CD14-positive monocyte (primary cell): ENCODE measurements at regions not wholly inside any gene's neighbourhood (a gene's known extent, or its start where the extent isn't known, plus 50 kb on each side); places are given as distances from the start of the nearest gene placed in this dataset.
"Not testable (repeated sequence)": the region's sequence is repeated elsewhere in the genome, so short reads cannot be mapped to it uniquely, and the experiment has no call there.

ENCODE experiments used
- DNase-seq, 3 donors: peaks; one replicate each; pipeline ENCODE4 v3.0.0-alpha.2; 2011 to 2022
- H2AFZ ChIP-seq: 2 replicates; pipeline ENCODE4 v1.6.0; 2012; ENCODE audit warnings: mild to moderate bottlenecking, low read depth, low read length, inconsistent platforms; ENCODE audit not compliant: insufficient read depth, poor library complexity, severe bottlenecking
- H3K27ac ChIP-seq, 2 donors: 1 replicate in 1 of 2; 2 replicates in 1 of 2; pipeline ENCODE4 v1.5.1; 2012 to 2013; ENCODE audit warnings: low read length in 2 of 2, control low read depth in 1 of 2, inconsistent platforms in 1 of 2, low read depth in 1 of 2, mild to moderate bottlenecking in 1 of 2
- H3K27me3 ChIP-seq, 2 donors: one replicate each; pipeline versions ENCODE4 v1.6.0 to v1.6.1; 2011 to 2013; ENCODE audit warnings: low read length in 2 of 2; ENCODE audit not compliant: control insufficient read depth in 2 of 2, insufficient read depth in 2 of 2
- H3K36me3 ChIP-seq, 2 donors: replicated peaks in 1 of 2; 1 replicate in 1 of 2; 2 replicates in 1 of 2; pipeline versions ENCODE4 v1.5.1 to v1.6.1; 2012 to 2013; ENCODE audit warnings: low read length in 2 of 2, control low read depth in 1 of 2, inconsistent platforms in 1 of 2, mild to moderate bottlenecking in 1 of 2; ENCODE audit not compliant: insufficient read depth in 2 of 2, control insufficient read depth in 1 of 2
- H3K4me1 ChIP-seq, 2 donors: 1 replicate in 1 of 2; 2 replicates in 1 of 2; pipeline versions ENCODE4 v1.5.1 to v1.6.1; 2012 to 2013; ENCODE audit warnings: low read length in 2 of 2, control low read depth in 1 of 2, inconsistent platforms in 1 of 2, mild to moderate bottlenecking in 1 of 2, moderate library complexity in 1 of 2; ENCODE audit not compliant: insufficient read depth in 2 of 2, control insufficient read depth in 1 of 2
- H3K4me2 ChIP-seq: replicated peaks from 2 replicates; pipeline ENCODE3; 2012; ENCODE audit warnings: low read length, moderate library complexity, mild to moderate bottlenecking; ENCODE audit not compliant: poor library complexity, severe bottlenecking; ENCODE audit errors: extremely low read depth
- H3K4me3 ChIP-seq, 3 experiments: fragments of 200-600 bp in 1 of 3; sonication (generic) in 1 of 3; replicated peaks in 1 of 3; 1 replicate in 2 of 3; 2 replicates in 1 of 3; pipeline ENCODE4 v1.5.1; 2011 to 2013; ENCODE audit warnings: low read length in 3 of 3, mild to moderate bottlenecking in 3 of 3, control low read depth in 2 of 3, low read depth in 2 of 3, inconsistent platforms in 1 of 3, moderate library complexity in 1 of 3
- H3K79me2 ChIP-seq: 2 replicates; pipeline ENCODE4 v1.6.0; 2012; ENCODE audit warnings: mild to moderate bottlenecking, control low read depth, inconsistent platforms, low read length, moderate library complexity; ENCODE audit not compliant: insufficient read depth
- H3K9ac ChIP-seq: 2 replicates; pipeline ENCODE4 v1.6.0; 2017; ENCODE audit warnings: low read length, mild to moderate bottlenecking; ENCODE audit not compliant: insufficient read depth, poor library complexity, severe bottlenecking
- H3K9me3 ChIP-seq, 2 donors: replicated peaks in 1 of 2; 1 replicate in 1 of 2; 2 replicates in 1 of 2; pipeline versions ENCODE4 v1.5.1 to v1.6.1; 2012 to 2013; ENCODE audit warnings: low read length in 2 of 2, control low read depth in 1 of 2; ENCODE audit not compliant: control insufficient read depth in 1 of 2, insufficient read depth in 1 of 2
- H4K20me1 ChIP-seq: 2 replicates; pipeline ENCODE4 v1.6.0; 2012; ENCODE audit warnings: mild to moderate bottlenecking, low read length, control low read depth, moderate library complexity; ENCODE audit not compliant: insufficient read depth
- H3K27ac Mint-ChIP-seq, 7 donors: one replicate each; pipeline ENCODE4 v1.8.0; 2020; ENCODE audit warnings: mild to moderate bottlenecking in 7 of 7, mixed read lengths in 7 of 7, moderate library complexity in 6 of 7, inconsistent platforms in 2 of 7
- H3K27me3 Mint-ChIP-seq, 3 donors: one replicate each; pipeline ENCODE4 v1.8.0; 2021 to 2022; ENCODE audit warnings: low read depth in 3 of 3, mild to moderate bottlenecking in 3 of 3, mixed read lengths in 3 of 3, moderate library complexity in 3 of 3, inconsistent platforms in 1 of 3
- H3K36me3 Mint-ChIP-seq, 2 donors: one replicate each; pipeline ENCODE4 v1.8.0; 2020; ENCODE audit warnings: mixed read lengths in 2 of 2, inconsistent platforms in 1 of 2, mild to moderate bottlenecking in 1 of 2
- H3K4me1 Mint-ChIP-seq: one replicate; pipeline ENCODE4 v1.8.0; 2020; ENCODE audit warnings: mild to moderate bottlenecking, mixed read lengths
- H3K4me3 Mint-ChIP-seq, 2 donors: one replicate each; pipeline ENCODE4 v1.8.0; 2020; ENCODE audit warnings: mild to moderate bottlenecking in 2 of 2, mixed read lengths in 2 of 2, moderate library complexity in 1 of 2
- H3K9me3 Mint-ChIP-seq, 7 donors: one replicate each; pipeline ENCODE4 v1.8.0; 2020 to 2022; ENCODE audit warnings: mixed read lengths in 7 of 7, mild to moderate bottlenecking in 6 of 7, moderate library complexity in 6 of 7, inconsistent platforms in 2 of 7
- WGBS: methylation state at CpG from one replicate; pipeline ENCODE4 v1.1.5; 2013; ENCODE audit warnings: missing lambda C conversion rate; ENCODE audit not compliant: insufficient coverage; 5-methylcytosine and 5-hydroxymethylcytosine counted together
- intact Hi-C, 2 donors: fragments of 100-400 bp; cut with micrococcal nuclease; formaldehyde crosslinking; loops; one replicate each; pipeline versions ENCODE4 v1.15.0 to v1.15.1; 2023
- TF ChIP-seq, protein P1 (sequence below): fragments of 200-600 bp; IDR thresholded peaks from one replicate; pipeline ENCODE4 v1.8.0; 2022; ENCODE audit warnings: antibody characterized with exemption, mild to moderate bottlenecking

- peak overlapping the region; percentile 93 for H3K9ac ChIP-seq
- no peak for DNase-seq
- H2AFZ ChIP-seq, result peak overlapping the region; percentile 90
- H3K4me3 Mint-ChIP-seq, result no peak overlapping the region
- H3K27ac Mint-ChIP-seq, result no peak overlapping the region
- peaks cover 0 to 2% (median 2%) of the 10 kb centered on the region in 3 donors for H3K27me3 Mint-ChIP-seq
- H3K9me3 ChIP-seq, result no peaks in the 10 kb centered on the region
- no peaks in the 10 kb centered on the region for H3K36me3 Mint-ChIP-seq
- TF ChIP-seq, protein P1, sequence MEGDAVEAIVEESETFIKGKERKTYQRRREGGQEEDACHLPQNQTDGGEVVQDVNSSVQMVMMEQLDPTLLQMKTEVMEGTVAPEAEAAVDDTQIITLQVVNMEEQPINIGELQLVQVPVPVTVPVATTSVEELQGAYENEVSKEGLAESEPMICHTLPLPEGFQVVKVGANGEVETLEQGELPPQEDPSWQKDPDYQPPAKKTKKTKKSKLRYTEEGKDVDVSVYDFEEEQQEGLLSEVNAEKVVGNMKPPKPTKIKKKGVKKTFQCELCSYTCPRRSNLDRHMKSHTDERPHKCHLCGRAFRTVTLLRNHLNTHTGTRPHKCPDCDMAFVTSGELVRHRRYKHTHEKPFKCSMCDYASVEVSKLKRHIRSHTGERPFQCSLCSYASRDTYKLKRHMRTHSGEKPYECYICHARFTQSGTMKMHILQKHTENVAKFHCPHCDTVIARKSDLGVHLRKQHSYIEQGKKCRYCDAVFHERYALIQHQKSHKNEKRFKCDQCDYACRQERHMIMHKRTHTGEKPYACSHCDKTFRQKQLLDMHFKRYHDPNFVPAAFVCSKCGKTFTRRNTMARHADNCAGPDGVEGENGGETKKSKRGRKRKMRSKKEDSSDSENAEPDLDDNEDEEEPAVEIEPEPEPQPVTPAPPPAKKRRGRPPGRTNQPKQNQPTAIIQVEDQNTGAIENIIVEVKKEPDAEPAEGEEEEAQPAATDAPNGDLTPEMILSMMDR, result no peak
- H4K20me1 ChIP-seq, result no peaks in the 10 kb centered on the region
- no peaks in the 10 kb centered on the region for H3K27me3 ChIP-seq
- peaks cover 5% of the 10 kb centered on the region for H3K4me1 Mint-ChIP-seq
- 67% methylated on average over 3 of the region's 5 CpGs for WGBS
- peaks cover 11 to 20% of the 10 kb centered on the region in 2 donors for H3K4me1 ChIP-seq
- H3K27ac ChIP-seq, result peak overlapping the region; percentile 98 to 99
- H3K79me2 ChIP-seq, result no peaks in the 10 kb centered on the region
- peak overlapping the region; percentile 80 for H3K4me2 ChIP-seq
- intact Hi-C loops, result no loop called here
- no peaks in the 10 kb centered on the region for H3K36me3 ChIP-seq
- H3K9me3 Mint-ChIP-seq, result peaks cover 0 to 7% (median 2%) of the 10 kb centered on the region in 7 donors
- peak overlapping the region; percentile 84 to 94 (median 94) for H3K4me3 ChIP-seq
Measured at GRCh38 chr1:166490437-166490991, 323.7 kb upstream of the FAM78B start.

- intact Hi-C loops, result not testable (repeated sequence)
- no CpG with 5 or more reads among the region's 2 CpGs for WGBS
Measured at GRCh38 chr1:166493765-166494164, 327.0 kb upstream of the FAM78B start.

More at GRCh38 chr1:166493765-166494164, 327.0 kb upstream of the FAM78B start:
- peaks cover 11 to 17% of the 10 kb centered on the region in 2 donors for H3K4me1 ChIP-seq
- not testable (repeated sequence) for H3K4me3 ChIP-seq, H3K36me3 Mint-ChIP-seq, H3K9me3 ChIP-seq, H4K20me1 ChIP-seq, H3K4me1 Mint-ChIP-seq, H3K27ac ChIP-seq, H2AFZ ChIP-seq, H3K79me2 ChIP-seq, H3K4me2 ChIP-seq, H3K27me3 ChIP-seq, H3K27ac Mint-ChIP-seq, H3K27me3 Mint-ChIP-seq, DNase-seq, H3K9ac ChIP-seq, H3K4me3 Mint-ChIP-seq, H3K36me3 ChIP-seq
- H3K9me3 Mint-ChIP-seq, result peaks cover 0 to 10% (median 5%) of the 10 kb centered on the region in 7 donors
